Upper lobe of left lung (tissue), 4 donors: ENCODE measurements at regions not wholly inside any gene's neighbourhood (a gene's known extent, or its start where the extent isn't known, plus 50 kb on each side); places are given as distances from the start of the nearest gene placed in this dataset.

Experiments used
- CTCF ChIP-seq, 6 experiments: fragments of 450-650 bp in 4 of 6; fragments of 200-600 bp in 2 of 6; sonication (generic) in 2 of 6; IDR thresholded peaks; one replicate each; pipeline ENCODE4 v1.5.1; 2016 to 2019; ENCODE audit warnings: antibody characterized with exemption in 6 of 6
- POLR2AphosphoS5 ChIP-seq, 2 donors: sonication (generic); formaldehyde crosslinking; IDR thresholded peaks; one replicate each; pipeline ENCODE4 v1.5.1; 2017; ENCODE audit warnings: antibody characterized with exemption in 2 of 2

- no peak for TF ChIP-seq CTCF (IDR thresholded peaks at IDR 0.05)
- no peak for TF ChIP-seq POLR2AphosphoS5 (IDR thresholded peaks at IDR 0.05)
These were observed 55.0 kb upstream of the TIPARP start for GRCh38 chr3:156619376-156619775.
